ENCODE measurements at regions not wholly inside any gene's neighbourhood (a gene's known extent, or its start where the extent isn't known, plus 50 kb on each side); places are given as distances from the start of the nearest gene placed in this dataset.

DNA sequence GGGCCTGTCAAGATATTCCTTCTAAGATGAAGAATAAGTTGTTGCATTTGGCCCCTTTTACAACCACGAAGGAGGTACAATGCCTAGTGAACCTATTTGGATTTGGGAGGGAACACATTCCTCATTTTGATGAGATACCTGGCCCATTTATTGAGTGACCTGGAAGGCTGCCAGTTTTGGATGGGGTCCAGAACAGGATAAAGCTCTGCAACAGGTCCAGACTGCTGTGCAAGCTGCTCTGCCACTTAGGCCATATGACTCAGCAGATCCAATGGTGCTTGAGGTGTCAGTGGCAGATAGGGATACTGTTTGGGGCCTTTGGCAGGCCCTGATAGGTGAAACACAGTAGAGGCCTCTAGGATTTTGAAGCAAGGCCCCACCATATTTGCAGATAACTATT, 704.6 kb downstream of the CCSER2 start:
- no peak overlapping the region for H2BK120ac ChIP-seq (ENCODE audit: low read depth, low read length)
- no peak overlapping the region for H3K56ac ChIP-seq (ENCODE audit: extremely low read depth, insufficient read depth, low read length)
- no peak overlapping the region for H3K4me2 ChIP-seq (ENCODE audit: low read depth, low read length)
- H3K9ac ChIP-seq (ENCODE audit: low read depth, low read length): no peak overlapping the region
- no peak overlapping the region for H4K5ac ChIP-seq (ENCODE audit: low read depth, low read length)
- DNase-seq (no peak), ATAC-seq (ENCODE audit: low read depth) (no peak)
- TF ChIP-seq, protein P1, sequence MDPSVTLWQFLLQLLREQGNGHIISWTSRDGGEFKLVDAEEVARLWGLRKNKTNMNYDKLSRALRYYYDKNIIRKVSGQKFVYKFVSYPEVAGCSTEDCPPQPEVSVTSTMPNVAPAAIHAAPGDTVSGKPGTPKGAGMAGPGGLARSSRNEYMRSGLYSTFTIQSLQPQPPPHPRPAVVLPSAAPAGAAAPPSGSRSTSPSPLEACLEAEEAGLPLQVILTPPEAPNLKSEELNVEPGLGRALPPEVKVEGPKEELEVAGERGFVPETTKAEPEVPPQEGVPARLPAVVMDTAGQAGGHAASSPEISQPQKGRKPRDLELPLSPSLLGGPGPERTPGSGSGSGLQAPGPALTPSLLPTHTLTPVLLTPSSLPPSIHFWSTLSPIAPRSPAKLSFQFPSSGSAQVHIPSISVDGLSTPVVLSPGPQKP (IDR thresholded peaks at IDR 0.05; ENCODE audit: borderline replicate concordance, low read depth, low read length): no peak
- TF ChIP-seq CEBPB (IDR thresholded peaks at IDR 0.05; ENCODE audit: low read depth, low read length) (no peak), SMC3 (IDR thresholded peaks at IDR 0.05; ENCODE audit: low read depth, low read length) (no peak), RAD21 (IDR thresholded peaks at IDR 0.05; ENCODE audit: low read length) (no peak), MXI1 (IDR thresholded peaks at IDR 0.05; ENCODE audit: borderline replicate concordance, low read depth, low read length) (no peak), RFX5 (IDR thresholded peaks at IDR 0.05; ENCODE audit: low read depth, low read length) (no peak), MAFK (IDR thresholded peaks at IDR 0.05; ENCODE audit: low read depth, low read length) (no peak)
- TF ChIP-seq, protein P2, sequence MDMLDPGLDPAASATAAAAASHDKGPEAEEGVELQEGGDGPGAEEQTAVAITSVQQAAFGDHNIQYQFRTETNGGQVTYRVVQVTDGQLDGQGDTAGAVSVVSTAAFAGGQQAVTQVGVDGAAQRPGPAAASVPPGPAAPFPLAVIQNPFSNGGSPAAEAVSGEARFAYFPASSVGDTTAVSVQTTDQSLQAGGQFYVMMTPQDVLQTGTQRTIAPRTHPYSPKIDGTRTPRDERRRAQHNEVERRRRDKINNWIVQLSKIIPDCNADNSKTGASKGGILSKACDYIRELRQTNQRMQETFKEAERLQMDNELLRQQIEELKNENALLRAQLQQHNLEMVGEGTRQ (IDR thresholded peaks at IDR 0.05; ENCODE audit: low read depth, low read length): no peak
- TF ChIP-seq, protein P3, sequence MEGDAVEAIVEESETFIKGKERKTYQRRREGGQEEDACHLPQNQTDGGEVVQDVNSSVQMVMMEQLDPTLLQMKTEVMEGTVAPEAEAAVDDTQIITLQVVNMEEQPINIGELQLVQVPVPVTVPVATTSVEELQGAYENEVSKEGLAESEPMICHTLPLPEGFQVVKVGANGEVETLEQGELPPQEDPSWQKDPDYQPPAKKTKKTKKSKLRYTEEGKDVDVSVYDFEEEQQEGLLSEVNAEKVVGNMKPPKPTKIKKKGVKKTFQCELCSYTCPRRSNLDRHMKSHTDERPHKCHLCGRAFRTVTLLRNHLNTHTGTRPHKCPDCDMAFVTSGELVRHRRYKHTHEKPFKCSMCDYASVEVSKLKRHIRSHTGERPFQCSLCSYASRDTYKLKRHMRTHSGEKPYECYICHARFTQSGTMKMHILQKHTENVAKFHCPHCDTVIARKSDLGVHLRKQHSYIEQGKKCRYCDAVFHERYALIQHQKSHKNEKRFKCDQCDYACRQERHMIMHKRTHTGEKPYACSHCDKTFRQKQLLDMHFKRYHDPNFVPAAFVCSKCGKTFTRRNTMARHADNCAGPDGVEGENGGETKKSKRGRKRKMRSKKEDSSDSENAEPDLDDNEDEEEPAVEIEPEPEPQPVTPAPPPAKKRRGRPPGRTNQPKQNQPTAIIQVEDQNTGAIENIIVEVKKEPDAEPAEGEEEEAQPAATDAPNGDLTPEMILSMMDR (conservative IDR thresholded peaks at IDR 0.05; ENCODE audit: low read depth, low read length): no peak
- no peaks in the 10 kb centered on the region; the same call in 1 of the 2 replicates for H3K9me3 ChIP-seq (ENCODE audit: control insufficient read depth, insufficient read depth, low read length)
- H4K8ac ChIP-seq (ENCODE audit: low read depth in 2 of 2, low read length in 2 of 2): no peak overlapping the region
- H3K23ac ChIP-seq (ENCODE audit: low read depth, low read length): no peak overlapping the region
- no TSS peak for BruUV-seq (replicated peaks)
- CTCF ChIA-PET: no interaction called here
- no peaks in the 10 kb centered on the region for H3K36me3 ChIP-seq (ENCODE audit: control insufficient read depth, insufficient read depth, low read length)
- dilution Hi-C loops (cut with HindIII; ENCODE audit: low sequenced_read_pairs, unreplicated experiment) (no loop called here), in situ Hi-C loops (cut with MboI; ENCODE audit: low sequenced_read_pairs) (no loop called here), intact Hi-C loops (cut with micrococcal nuclease) (no loop called here)
- no peak overlapping the region for H3K14ac ChIP-seq (replicated peaks; ENCODE audit: low read depth, low read length)
- no peaks in the 10 kb centered on the region for H4K20me1 ChIP-seq (ENCODE audit: insufficient read depth, low read length)
- no peak overlapping the region for H3K4me3 ChIP-seq (ENCODE audit: insufficient read depth, low read depth, low read length)
- no peak overlapping the region for H2AK9ac ChIP-seq (replicated peaks; ENCODE audit: low read depth, low read length, poor library complexity)
- H3K4ac ChIP-seq (ENCODE audit: low read depth, low read length): no peak overlapping the region
- H2BK15ac ChIP-seq (ENCODE audit: low read depth, low read length): no peak overlapping the region
- H3K9me1 ChIP-seq (ENCODE audit: insufficient read depth, low read length): no peaks in the 10 kb centered on the region
- no peak overlapping the region for H3K27ac ChIP-seq (ENCODE audit: insufficient read depth, low read length)
- H3K27me3 ChIP-seq (ENCODE audit: control insufficient read depth, insufficient read depth, low read length): no peaks in the 10 kb centered on the region
- no peak overlapping the region for H4K91ac ChIP-seq (ENCODE audit: insufficient read depth, low read depth, low read length)
- no peak overlapping the region for H2AK5ac ChIP-seq (ENCODE audit: low read depth, low read length)
- no peaks in the 10 kb centered on the region for H3K4me1 ChIP-seq (ENCODE audit: control insufficient read depth, insufficient read depth, low read length)
- WGBS, 2 experiments (ENCODE audit: extremely low coverage in 2 of 2, insufficient read length in 1 of 2): no CpG with 5 or more reads among the region's 1 CpG
- no peak overlapping the region for H2BK20ac ChIP-seq (ENCODE audit: low read depth, low read length)
- no peaks in the 10 kb centered on the region for H3K79me1 ChIP-seq (ENCODE audit: low read depth in 1 of 2, low read length in 2 of 2)
- no peak overlapping the region for H2AFZ ChIP-seq (replicated peaks; ENCODE audit: low read length, poor library complexity)
- H3K18ac ChIP-seq (ENCODE audit: low read depth, low read length): no peak overlapping the region
- POLR2A ChIA-PET (ENCODE audit: unreplicated experiment): no interaction called here
- H2BK5ac ChIP-seq (ENCODE audit: low read depth, low read length, poor library complexity, severe bottlenecking): no peak overlapping the region
